HG03139 (cell line): ENCODE measurements at regions not wholly inside any gene's neighbourhood (a gene's known extent, or its start where the extent isn't known, plus 50 kb on each side); places are given as distances from the start of the nearest gene placed in this dataset.
"Not testable (repeated sequence)": the region's sequence is repeated elsewhere in the genome, so short reads cannot be mapped to it uniquely, and the experiment has no call there.

Experiments
- ATAC-seq: cut with Tn5 transposase; IDR thresholded peaks from one replicate; pipeline ENCODE4 v1.9.1; 2021; ENCODE audit not compliant: unreplicated experiment

GRCh38 chr14:22218728-22219127, 370.3 kb downstream of the DAD1 start:
- no peak for ATAC-seq

- ATAC-seq = no peak
These were observed 375.9 kb downstream of the DAD1 start for GRCh38 chr14:22213120-22213519.

GRCh38 chr14:22210906-22211305, 378.1 kb downstream of the DAD1 start:
- ATAC-seq = no peak

- ATAC-seq = no peak
These were observed 379.0 kb downstream of the DAD1 start for GRCh38 chr14:22210026-22210425.

GRCh38 chr14:22203036-22203435, 386.0 kb downstream of the DAD1 start:
- ATAC-seq = no peak

GRCh38 chr14:22202313-22202712, 386.7 kb downstream of the DAD1 start:
- no peak for ATAC-seq

GRCh38 chr14:22200977-22201605, 387.9 kb downstream of the DAD1 start:
- ATAC-seq = no peak

GRCh38 chr14:22200131-22200530, 388.9 kb downstream of the DAD1 start:
- not testable (repeated sequence) for ATAC-seq

GRCh38 chr14:22194664-22195063, 394.4 kb downstream of the DAD1 start:
- no peak for ATAC-seq

GRCh38 chr14:22190411-22191191, 398.4 kb downstream of the DAD1 start:
- ATAC-seq = no peak

- ATAC-seq = no peak
These were observed 399.1 kb downstream of the DAD1 start for GRCh38 chr14:22189881-22190280.

- ATAC-seq = no peak
These were observed 400.7 kb downstream of the DAD1 start for GRCh38 chr14:22188318-22188717.

GRCh38 chr14:22185789-22186188, 403.2 kb downstream of the DAD1 start:
- no peak for ATAC-seq

- no peak for ATAC-seq
These were observed 403.8 kb downstream of the DAD1 start for GRCh38 chr14:22185191-22185590.

GRCh38 chr14:22184830-22185168, 404.2 kb downstream of the DAD1 start:
- ATAC-seq = no peak

- no peak for ATAC-seq
These were observed 404.7 kb downstream of the DAD1 start for GRCh38 chr14:22184157-22184829.

- ATAC-seq = no peak
These were observed 409.0 kb downstream of the DAD1 start for GRCh38 chr14:22180045-22180444.

- no peak for ATAC-seq
These were observed 409.8 kb downstream of the DAD1 start for GRCh38 chr14:22179190-22179589.

- ATAC-seq = no peak
These were observed 410.6 kb downstream of the DAD1 start for GRCh38 chr14:22178333-22178839.

- no peak for ATAC-seq
These were observed 411.2 kb downstream of the DAD1 start for GRCh38 chr14:22177870-22178269.

- ATAC-seq = no peak
These were observed 412.1 kb downstream of the DAD1 start for GRCh38 chr14:22176957-22177356.

- ATAC-seq = not testable (repeated sequence)
These were observed 413.8 kb downstream of the DAD1 start for GRCh38 chr14:22175278-22175558.
